HCT116 (cell line): ENCODE measurements at regions not wholly inside any gene's neighbourhood (a gene's known extent, or its start where the extent isn't known, plus 50 kb on each side); places are given as distances from the start of the nearest gene placed in this dataset.
"Not testable (repeated sequence)": the region's sequence is repeated elsewhere in the genome, so short reads cannot be mapped to it uniquely, and the experiment has no call there.

Source experiments
- ATAC-seq: fragments of 200-7000 bp; cut with Tn5 transposase; 2 replicates; pipeline ENCODE4 v1.9.1; 2020; ENCODE audit warnings: mild to moderate bottlenecking, moderate library complexity
- BruUV-seq: library from RNA; stranded (reverse); fragments of 400-500 nt; replicated peaks from 2 replicates; lab custom pipeline; 2021; lab: Mats Ljungman, UMichigan
- CTCF ChIA-PET: fragments of 300-600 bp; sonication (Branson Sonifier 250); formaldehyde crosslinking; loops from one replicate; lab custom pipeline; 2021; ENCODE audit warnings: antibody characterized with exemption; lab: Charles Lee
- POLR2A ChIA-PET: fragments of 300-600, 350-600 bp; sonication (Branson Sonifier 250); formaldehyde crosslinking; loops from one replicate; lab custom pipeline; 2021; ENCODE audit warnings: antibody characterized with exemption; lab: Charles Lee
- RAD21 ChIA-PET, 2 experiments: fragments of 300-600 bp; sonication (Branson Sonifier 250); formaldehyde crosslinking; loops; one replicate each; lab custom pipeline; 2023; ENCODE audit warnings: low total read pairs in 2 of 2; ENCODE audit not compliant: uncharacterized antibody in 2 of 2, unreplicated experiment in 2 of 2, low non-redundant PET in 1 of 2; lab: Charles Lee
- DNase-seq: peaks from one replicate; pipeline ENCODE4 v3.0.0-alpha.2; 2010; ENCODE audit warnings: low read depth, low spot score
- H2AFZ ChIP-seq: fragments of 200-600 bp; shearing (Covaris generic), sonication (generic); 2 replicates; pipeline ENCODE4 v1.6.1; 2017; ENCODE audit warnings: low read depth, mixed run types, mixed read lengths, antibody characterized with exemption, low read length; ENCODE audit not compliant: poor library complexity, severe bottlenecking
- H3K27ac ChIP-seq: 2 replicates; pipeline ENCODE4 v1.5.1; 2012; ENCODE audit warnings: low read depth, low read length
- H3K27me3 ChIP-seq: fragments of 200-600 bp; sonication (generic); 2 replicates; pipeline ENCODE4 v1.6.1; 2016; ENCODE audit warnings: mixed run types, low read length, mixed read lengths; ENCODE audit not compliant: insufficient read depth
- H3K36me3 ChIP-seq, 2 experiments: fragments of 200-500 bp in 1 of 2; fragments of 200-600 bp in 1 of 2; sonication (Bioruptor generic) in 1 of 2; sonication (generic) in 1 of 2; 2 replicates each; pipeline versions ENCODE4 v1.5.1 to v1.6.1; 2014 to 2016; ENCODE audit warnings: low read length in 2 of 2, inconsistent platforms in 1 of 2, mixed read lengths in 1 of 2, mixed run types in 1 of 2; ENCODE audit not compliant: insufficient read depth in 2 of 2, control insufficient read depth in 1 of 2
- H3K4me1 ChIP-seq, 2 experiments: fragments of 200-600 bp in 1 of 2; sonication (generic) in 1 of 2; 2 replicates each; pipeline versions ENCODE4 v1.5.1 to v1.6.1; 2012 to 2017; ENCODE audit warnings: low read length in 2 of 2, inconsistent platforms in 1 of 2, mild to moderate bottlenecking in 1 of 2, mixed read lengths in 1 of 2, mixed run types in 1 of 2, moderate library complexity in 1 of 2; ENCODE audit not compliant: insufficient read depth in 2 of 2, control insufficient read depth in 1 of 2
- H3K4me2 ChIP-seq: fragments of 200-600 bp; sonication (generic); 2 replicates; pipeline ENCODE4 v1.6.1; 2017; ENCODE audit warnings: mixed run types, low read length, mixed read lengths
- H3K4me3 ChIP-seq, 2 experiments: fragments of 200-600 bp in 1 of 2; sonication (generic) in 1 of 2; replicated peaks in 1 of 2; 2 replicates each; pipeline ENCODE4 v1.5.1; 2011 to 2016; ENCODE audit warnings: low read length in 2 of 2, control low read depth in 1 of 2, low read depth in 1 of 2, mild to moderate bottlenecking in 1 of 2, mixed read lengths in 1 of 2, mixed run types in 1 of 2
- H3K79me2 ChIP-seq: fragments of 200-600 bp; sonication (generic); 2 replicates; pipeline ENCODE4 v1.6.1; 2017; ENCODE audit warnings: mild to moderate bottlenecking, mixed run types, low read length, moderate library complexity, mixed read lengths; ENCODE audit not compliant: insufficient read depth
- H3K9ac ChIP-seq: fragments of 200-600 bp; sonication (generic); 2 replicates; pipeline ENCODE4 v1.6.1; 2016; ENCODE audit warnings: low read length, mixed read lengths
- H3K9me2 ChIP-seq: fragments of 200-600 bp; sonication (generic), shearing (Covaris generic); 2 replicates; pipeline ENCODE4 v1.6.1; 2017; ENCODE audit warnings: mixed run types, mild to moderate bottlenecking, moderate library complexity; ENCODE audit not compliant: insufficient read depth
- H3K9me3 ChIP-seq, 2 experiments: fragments of 200-500 bp in 1 of 2; fragments of 200-600 bp in 1 of 2; sonication (Bioruptor generic) in 1 of 2; sonication (generic) in 1 of 2; 2 replicates each; pipeline ENCODE4 v1.6.1; 2014 to 2017; ENCODE audit warnings: low read length in 2 of 2, mixed read lengths in 2 of 2, inconsistent platforms in 1 of 2, low read depth in 1 of 2, mild to moderate bottlenecking in 1 of 2, mixed run types in 1 of 2, moderate library complexity in 1 of 2; ENCODE audit not compliant: control insufficient read depth in 1 of 2, insufficient read depth in 1 of 2
- H4K20me1 ChIP-seq: fragments of 200-600 bp; sonication (generic), shearing (Covaris generic); 2 replicates; pipeline ENCODE4 v1.6.1; 2017; ENCODE audit warnings: mixed run types, mild to moderate bottlenecking, moderate library complexity; ENCODE audit not compliant: insufficient read depth
- ATF3 ChIP-seq: IDR thresholded peaks from 2 replicates; pipeline ENCODE4 v1.6.1; 2012
- CBX3 ChIP-seq: IDR thresholded peaks from 2 replicates; pipeline ENCODE4 v1.6.1; 2012; ENCODE audit warnings: low read depth
- CEBPB ChIP-seq: IDR thresholded peaks from 2 replicates; pipeline ENCODE4 v1.6.1; 2012; ENCODE audit warnings: low read depth
- CTCF ChIP-seq, 3 experiments: fragments of 200-600 bp in 1 of 3; sonication (generic) in 1 of 3; IDR thresholded peaks in 2 of 3; conservative IDR thresholded peaks in 1 of 3; 2 replicates each; pipeline ENCODE4 v1.5.1; 2012 to 2017; ENCODE audit warnings: low read depth in 2 of 3, low read length in 2 of 3, antibody characterized with exemption in 1 of 3, borderline replicate concordance in 1 of 3, control low read depth in 1 of 3, mild to moderate bottlenecking in 1 of 3, mixed read lengths in 1 of 3, mixed run types in 1 of 3, moderate library complexity in 1 of 3; ENCODE audit not compliant: insufficient read depth in 1 of 3
- ELF1 ChIP-seq: IDR thresholded peaks from 2 replicates; pipeline ENCODE4 v1.6.1; 2012; ENCODE audit warnings: low read depth, borderline replicate concordance
- EZH2 ChIP-seq: fragments of 200-600 bp; sonication (generic); IDR thresholded peaks from 2 replicates; pipeline ENCODE4 v1.6.1; 2017; ENCODE audit warnings: antibody characterized with exemption, mixed run types
- EZH2phosphoT487 ChIP-seq: fragments of 200-600 bp; IDR thresholded peaks from 2 replicates; pipeline ENCODE4 v1.6.1; 2018; ENCODE audit warnings: antibody characterized with exemption, borderline replicate concordance
- FOSL1 ChIP-seq: IDR thresholded peaks from 2 replicates; pipeline ENCODE4 v1.6.1; 2012; ENCODE audit warnings: low read depth
- JUND ChIP-seq: IDR thresholded peaks from 2 replicates; pipeline ENCODE4 v1.6.1; 2012
- POLR2A ChIP-seq: IDR thresholded peaks from 2 replicates; pipeline ENCODE4 v1.7.0; 2011; ENCODE audit warnings: borderline replicate concordance; ENCODE audit not compliant: insufficient read depth, insufficient read length; ENCODE audit errors: extremely low read depth
- POLR2AphosphoS5 ChIP-seq: IDR thresholded peaks from 2 replicates; pipeline ENCODE4 v1.6.1; 2011; ENCODE audit warnings: mild to moderate bottlenecking, low read depth, low read length, moderate library complexity
- RAD21 ChIP-seq: IDR thresholded peaks from 2 replicates; pipeline ENCODE4 v1.6.1; 2012; ENCODE audit warnings: low read depth, mild to moderate bottlenecking
- SIN3A ChIP-seq: IDR thresholded peaks from 2 replicates; pipeline ENCODE4 v1.6.1; 2012; ENCODE audit warnings: low read depth
- SP1 ChIP-seq: IDR thresholded peaks from 2 replicates; pipeline ENCODE4 v1.6.1; 2012; ENCODE audit warnings: low read depth
- SRF ChIP-seq: IDR thresholded peaks from 2 replicates; pipeline ENCODE4 v1.6.1; 2012; ENCODE audit warnings: low read depth
- ZFX ChIP-seq: fragments of 450-650 bp; IDR thresholded peaks from 2 replicates; pipeline ENCODE4 v1.6.1; 2017
- intact Hi-C: fragments of 100-400 bp; cut with micrococcal nuclease; formaldehyde crosslinking; loops from 2 replicates; pipeline ENCODE4 v1.10.0; 2022
- TF ChIP-seq, protein P1 (sequence below): IDR thresholded peaks from 2 replicates; pipeline ENCODE4 v1.6.1; 2012; ENCODE audit warnings: low read depth
- TF ChIP-seq, protein P2 (sequence below): IDR thresholded peaks from 2 replicates; pipeline ENCODE4 v1.6.1; 2012

- H3K27me3 ChIP-seq: no peaks in the 10 kb centered on the region
- ATAC-seq (no peak), DNase-seq (no peak)
- no peaks in the 10 kb centered on the region for H4K20me1 ChIP-seq
- no peak overlapping the region for H3K4me3 ChIP-seq
- BruUV-seq: no TSS peak
- no peaks in the 10 kb centered on the region for H3K36me3 ChIP-seq
- no peaks in the 10 kb centered on the region for H3K9me3 ChIP-seq
- H2AFZ ChIP-seq: no peak overlapping the region
- no peaks in the 10 kb centered on the region for H3K9me2 ChIP-seq
- intact Hi-C loops: no loop called here
- ChIA-PET POLR2A (no interaction called here), CTCF (no interaction called here), RAD21 (no interaction called here)
- TF ChIP-seq RAD21: no peak
- no peak for TF ChIP-seq SP1
- no peak for TF ChIP-seq POLR2A
- no peak for TF ChIP-seq SIN3A
- TF ChIP-seq CBX3: no peak
- TF ChIP-seq, protein P1, sequence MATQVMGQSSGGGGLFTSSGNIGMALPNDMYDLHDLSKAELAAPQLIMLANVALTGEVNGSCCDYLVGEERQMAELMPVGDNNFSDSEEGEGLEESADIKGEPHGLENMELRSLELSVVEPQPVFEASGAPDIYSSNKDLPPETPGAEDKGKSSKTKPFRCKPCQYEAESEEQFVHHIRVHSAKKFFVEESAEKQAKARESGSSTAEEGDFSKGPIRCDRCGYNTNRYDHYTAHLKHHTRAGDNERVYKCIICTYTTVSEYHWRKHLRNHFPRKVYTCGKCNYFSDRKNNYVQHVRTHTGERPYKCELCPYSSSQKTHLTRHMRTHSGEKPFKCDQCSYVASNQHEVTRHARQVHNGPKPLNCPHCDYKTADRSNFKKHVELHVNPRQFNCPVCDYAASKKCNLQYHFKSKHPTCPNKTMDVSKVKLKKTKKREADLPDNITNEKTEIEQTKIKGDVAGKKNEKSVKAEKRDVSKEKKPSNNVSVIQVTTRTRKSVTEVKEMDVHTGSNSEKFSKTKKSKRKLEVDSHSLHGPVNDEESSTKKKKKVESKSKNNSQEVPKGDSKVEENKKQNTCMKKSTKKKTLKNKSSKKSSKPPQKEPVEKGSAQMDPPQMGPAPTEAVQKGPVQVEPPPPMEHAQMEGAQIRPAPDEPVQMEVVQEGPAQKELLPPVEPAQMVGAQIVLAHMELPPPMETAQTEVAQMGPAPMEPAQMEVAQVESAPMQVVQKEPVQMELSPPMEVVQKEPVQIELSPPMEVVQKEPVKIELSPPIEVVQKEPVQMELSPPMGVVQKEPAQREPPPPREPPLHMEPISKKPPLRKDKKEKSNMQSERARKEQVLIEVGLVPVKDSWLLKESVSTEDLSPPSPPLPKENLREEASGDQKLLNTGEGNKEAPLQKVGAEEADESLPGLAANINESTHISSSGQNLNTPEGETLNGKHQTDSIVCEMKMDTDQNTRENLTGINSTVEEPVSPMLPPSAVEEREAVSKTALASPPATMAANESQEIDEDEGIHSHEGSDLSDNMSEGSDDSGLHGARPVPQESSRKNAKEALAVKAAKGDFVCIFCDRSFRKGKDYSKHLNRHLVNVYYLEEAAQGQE: no peak
- TF ChIP-seq POLR2AphosphoS5: no peak
- no peak for TF ChIP-seq ATF3
- TF ChIP-seq, protein P2, sequence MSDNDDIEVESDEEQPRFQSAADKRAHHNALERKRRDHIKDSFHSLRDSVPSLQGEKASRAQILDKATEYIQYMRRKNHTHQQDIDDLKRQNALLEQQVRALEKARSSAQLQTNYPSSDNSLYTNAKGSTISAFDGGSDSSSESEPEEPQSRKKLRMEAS: no peak
- no peak for TF ChIP-seq CEBPB
- no peak for TF ChIP-seq SRF
- TF ChIP-seq ZFX: no peak
- no peak for TF ChIP-seq FOSL1
- TF ChIP-seq EZH2phosphoT487: no peak
- no peak for TF ChIP-seq ELF1
- no peak for TF ChIP-seq JUND
- no peak for TF ChIP-seq CTCF (IDR thresholded peaks at IDR 0.05 in 2 of 3, conservative IDR thresholded peaks at IDR 0.05 in 1 of 3; ENCODE audit: borderline replicate concordance in 1 of 3, insufficient read depth in 1 of 3, low read depth in 2 of 3, low read length in 2 of 3)
- no peak for TF ChIP-seq EZH2
- H3K79me2 ChIP-seq: no peaks in the 10 kb centered on the region
- no peak overlapping the region for H3K9ac ChIP-seq
- H3K4me2 ChIP-seq: no peak overlapping the region
- H3K4me1 ChIP-seq: no peaks in the 10 kb centered on the region
- no peak overlapping the region for H3K27ac ChIP-seq
These were observed 80.7 kb upstream of the TMEM164 start for GRCh38 chrX:109922190-109922589.

- not testable (repeated sequence) for BruUV-seq
These were observed 77.9 kb upstream of the TMEM164 start for GRCh38 chrX:109925003-109925402.

More at GRCh38 chrX:109925003-109925402, 77.9 kb upstream of the TMEM164 start:
- H3K4me3 ChIP-seq, intact Hi-C loops, H4K20me1 ChIP-seq, H2AFZ ChIP-seq, POLR2A ChIA-PET, H3K36me3 ChIP-seq, H3K79me2 ChIP-seq, H3K9ac ChIP-seq, H3K9me2 ChIP-seq, H3K27ac ChIP-seq, CTCF ChIA-PET, H3K9me3 ChIP-seq, DNase-seq, RAD21 ChIA-PET, H3K27me3 ChIP-seq, H3K4me2 ChIP-seq, H3K4me1 ChIP-seq, ATAC-seq: not testable (repeated sequence)
